HG02870 (cell line): ENCODE measurements at regions not wholly inside any gene's neighbourhood (a gene's known extent, or its start where the extent isn't known, plus 50 kb on each side); places are given as distances from the start of the nearest gene placed in this dataset.
"Not testable (repeated sequence)": the region's sequence is repeated elsewhere in the genome, so short reads cannot be mapped to it uniquely, and the experiment has no call there.

Experiments
- ATAC-seq: cut with Tn5 transposase; IDR thresholded peaks from one replicate; pipeline ENCODE4 v1.9.1; 2021; ENCODE audit warnings: mild to moderate bottlenecking, moderate library complexity; ENCODE audit not compliant: unreplicated experiment

- ATAC-seq = not testable (repeated sequence)
Measured at GRCh38 chr9:115692868-115693267, 460.7 kb upstream of the PAPPA start.

- ATAC-seq = no peak
Measured at GRCh38 chr9:115694014-115694413, 459.6 kb upstream of the PAPPA start.

GRCh38 chr9:115694991-115695390 lies 458.6 kb upstream of the PAPPA start:
- no peak for ATAC-seq

- ATAC-seq = no peak
Measured at GRCh38 chr9:115712981-115713380, 440.6 kb upstream of the PAPPA start.

- no peak for ATAC-seq
Measured at GRCh38 chr9:115715666-115716065, 437.9 kb upstream of the PAPPA start.

- ATAC-seq = no peak
Measured at GRCh38 chr9:115717298-115717697, 436.3 kb upstream of the PAPPA start.

- ATAC-seq = no peak
Measured at GRCh38 chr9:115717711-115718173, 435.8 kb upstream of the PAPPA start.

GRCh38 chr9:115730396-115730795 lies 423.2 kb upstream of the PAPPA start:
- ATAC-seq = no peak

- ATAC-seq = no peak
Measured at GRCh38 chr9:115730845-115731244, 422.7 kb upstream of the PAPPA start.

GRCh38 chr9:115733318-115734110 lies 420.1 kb upstream of the PAPPA start:
- no peak for ATAC-seq

GRCh38 chr9:115739096-115739875 lies 414.3 kb upstream of the PAPPA start:
- no peak for ATAC-seq

- ATAC-seq = no peak
Measured at GRCh38 chr9:115740986-115741385, 412.6 kb upstream of the PAPPA start.

- no peak for ATAC-seq
Measured at GRCh38 chr9:115743709-115744605, 409.6 kb upstream of the PAPPA start.

- ATAC-seq = no peak
Measured at GRCh38 chr9:115746496-115746895, 407.1 kb upstream of the PAPPA start.

- ATAC-seq = no peak
Measured at GRCh38 chr9:115747731-115748130, 405.9 kb upstream of the PAPPA start.

GRCh38 chr9:115756736-115757135 lies 396.9 kb upstream of the PAPPA start:
- no peak for ATAC-seq

GRCh38 chr9:115757461-115757860 lies 396.1 kb upstream of the PAPPA start:
- no peak for ATAC-seq

- ATAC-seq = no peak
Measured at GRCh38 chr9:115758441-115758840, 395.1 kb upstream of the PAPPA start.

- no peak for ATAC-seq
Measured at GRCh38 chr9:115759426-115759825, 394.2 kb upstream of the PAPPA start.

GRCh38 chr9:115764645-115765044 lies 388.9 kb upstream of the PAPPA start:
- no peak for ATAC-seq

GRCh38 chr9:115765060-115765459 lies 388.5 kb upstream of the PAPPA start:
- ATAC-seq = no peak
